ENCODE measurements at regions not wholly inside any gene's neighbourhood (a gene's known extent, or its start where the extent isn't known, plus 50 kb on each side); places are given as distances from the start of the nearest gene placed in this dataset.

- TF ChIP-seq, protein P1, sequence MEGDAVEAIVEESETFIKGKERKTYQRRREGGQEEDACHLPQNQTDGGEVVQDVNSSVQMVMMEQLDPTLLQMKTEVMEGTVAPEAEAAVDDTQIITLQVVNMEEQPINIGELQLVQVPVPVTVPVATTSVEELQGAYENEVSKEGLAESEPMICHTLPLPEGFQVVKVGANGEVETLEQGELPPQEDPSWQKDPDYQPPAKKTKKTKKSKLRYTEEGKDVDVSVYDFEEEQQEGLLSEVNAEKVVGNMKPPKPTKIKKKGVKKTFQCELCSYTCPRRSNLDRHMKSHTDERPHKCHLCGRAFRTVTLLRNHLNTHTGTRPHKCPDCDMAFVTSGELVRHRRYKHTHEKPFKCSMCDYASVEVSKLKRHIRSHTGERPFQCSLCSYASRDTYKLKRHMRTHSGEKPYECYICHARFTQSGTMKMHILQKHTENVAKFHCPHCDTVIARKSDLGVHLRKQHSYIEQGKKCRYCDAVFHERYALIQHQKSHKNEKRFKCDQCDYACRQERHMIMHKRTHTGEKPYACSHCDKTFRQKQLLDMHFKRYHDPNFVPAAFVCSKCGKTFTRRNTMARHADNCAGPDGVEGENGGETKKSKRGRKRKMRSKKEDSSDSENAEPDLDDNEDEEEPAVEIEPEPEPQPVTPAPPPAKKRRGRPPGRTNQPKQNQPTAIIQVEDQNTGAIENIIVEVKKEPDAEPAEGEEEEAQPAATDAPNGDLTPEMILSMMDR (IDR thresholded peaks at IDR 0.05) = no peak
- H3K9ac ChIP-seq = no peak overlapping the region
Measured at GRCh38 chr13:90768116-90768515, 579.4 kb upstream of the MIR17HG start.

DNA sequence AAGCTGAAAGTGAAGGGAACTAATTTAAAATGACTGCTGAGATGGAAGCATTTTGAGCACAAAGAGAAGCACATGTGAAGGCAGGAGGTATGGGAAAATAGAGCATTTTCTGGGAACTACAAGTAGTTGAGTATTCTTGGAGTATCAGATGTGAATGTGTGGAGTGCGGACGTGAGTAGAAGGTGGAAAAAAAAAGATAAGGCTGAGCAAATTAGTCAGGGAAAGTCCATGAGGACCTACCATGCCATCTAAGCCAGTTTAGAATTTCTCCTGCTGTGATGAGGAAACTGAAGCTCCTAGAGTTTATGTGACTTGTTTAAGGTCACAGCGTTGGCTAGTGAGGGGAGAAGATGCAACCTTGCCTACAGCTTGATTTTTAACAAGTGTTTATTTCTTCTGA, 578.1 kb upstream of the MIR17HG start:
- H3K4me2 ChIP-seq (ENCODE audit: low read length) = no peak overlapping the region
- no peak overlapping the region for H3K4me3 ChIP-seq (ENCODE audit: low read depth, low read length)
- no peaks in the 10 kb centered on the region for H3K79me2 ChIP-seq
- TF ChIP-seq, protein P1 (IDR thresholded peaks at IDR 0.05) = no peak
- H3K4me1 ChIP-seq = no peaks in the 10 kb centered on the region
- H3K9ac ChIP-seq = no peak overlapping the region
- no peaks in the 10 kb centered on the region for H3K36me3 ChIP-seq (ENCODE audit: control insufficient read depth, insufficient read depth, low read length)
- no peak overlapping the region for H2AFZ ChIP-seq
- no peaks in the 10 kb centered on the region for H3K27me3 ChIP-seq (ENCODE audit: control insufficient read depth, insufficient read depth, low read length)
- H3K9me3 ChIP-seq (ENCODE audit: control insufficient read depth, low read length) = no peaks in the 10 kb centered on the region
- no peak overlapping the region for H3K27ac ChIP-seq

More at GRCh38 chr13:90768116-90768515, 579.4 kb upstream of the MIR17HG start:
- Histone ChIP-seq H3K9me3 (ENCODE audit: control insufficient read depth, low read length) (no peaks in the 10 kb centered on the region), H3K4me1 (no peaks in the 10 kb centered on the region), H3K27ac (no peak overlapping the region), H3K4me3 (ENCODE audit: low read depth, low read length) (no peak overlapping the region), H3K27me3 (ENCODE audit: control insufficient read depth, insufficient read depth, low read length) (no peaks in the 10 kb centered on the region), H3K79me2 (no peaks in the 10 kb centered on the region), H3K36me3 (ENCODE audit: control insufficient read depth, insufficient read depth, low read length) (no peaks in the 10 kb centered on the region), H2AFZ (no peak overlapping the region), H3K4me2 (ENCODE audit: low read length) (no peak overlapping the region)

DNA sequence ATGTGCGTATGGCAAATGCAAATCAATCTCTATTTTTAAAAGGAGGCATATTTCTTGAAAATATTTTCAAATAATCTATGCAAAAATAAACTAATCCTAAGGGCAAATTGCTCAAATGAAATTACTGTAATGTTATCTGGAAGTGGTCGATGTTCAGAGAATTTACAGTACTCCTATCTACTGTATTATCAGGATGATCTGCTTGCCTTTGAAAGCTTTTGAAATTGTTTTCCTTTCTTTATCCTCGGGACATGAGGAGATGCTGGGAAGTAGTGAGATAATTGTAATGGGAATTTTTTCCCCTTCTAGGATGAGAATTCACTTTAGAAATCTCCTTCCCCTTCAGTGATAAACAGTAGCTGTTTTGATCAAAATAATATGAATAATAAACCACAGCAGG, 577.2 kb upstream of the MIR17HG start:
- Histone ChIP-seq H3K4me1 (no peaks in the 10 kb centered on the region), H3K4me2 (ENCODE audit: low read length) (no peak overlapping the region), H3K9ac (no peak overlapping the region), H3K27me3 (ENCODE audit: control insufficient read depth, insufficient read depth, low read length) (no peaks in the 10 kb centered on the region), H3K36me3 (ENCODE audit: control insufficient read depth, insufficient read depth, low read length) (no peaks in the 10 kb centered on the region), H3K27ac (no peak overlapping the region), H3K9me3 (ENCODE audit: control insufficient read depth, low read length) (no peaks in the 10 kb centered on the region), H3K4me3 (ENCODE audit: low read depth, low read length) (no peak overlapping the region), H3K79me2 (no peaks in the 10 kb centered on the region), H2AFZ (no peak overlapping the region)
- TF ChIP-seq, protein P1 (IDR thresholded peaks at IDR 0.05) = no peak

GRCh38 chr13:90773681-90774080, 573.8 kb upstream of the MIR17HG start:
- H3K4me1 ChIP-seq = no peaks in the 10 kb centered on the region
- no peak overlapping the region for H3K9ac ChIP-seq
- H3K79me2 ChIP-seq = no peaks in the 10 kb centered on the region
- TF ChIP-seq, protein P1 (IDR thresholded peaks at IDR 0.05) = no peak
- no peaks in the 10 kb centered on the region for H3K9me3 ChIP-seq (ENCODE audit: control insufficient read depth, low read length)
- H3K27ac ChIP-seq = no peak overlapping the region
- H3K27me3 ChIP-seq (ENCODE audit: control insufficient read depth, insufficient read depth, low read length) = no peaks in the 10 kb centered on the region
- H3K36me3 ChIP-seq (ENCODE audit: control insufficient read depth, insufficient read depth, low read length) = no peaks in the 10 kb centered on the region
- no peak overlapping the region for H3K4me2 ChIP-seq (ENCODE audit: low read length)
- H3K4me3 ChIP-seq (ENCODE audit: low read depth, low read length) = no peak overlapping the region
- no peak overlapping the region for H2AFZ ChIP-seq

DNA sequence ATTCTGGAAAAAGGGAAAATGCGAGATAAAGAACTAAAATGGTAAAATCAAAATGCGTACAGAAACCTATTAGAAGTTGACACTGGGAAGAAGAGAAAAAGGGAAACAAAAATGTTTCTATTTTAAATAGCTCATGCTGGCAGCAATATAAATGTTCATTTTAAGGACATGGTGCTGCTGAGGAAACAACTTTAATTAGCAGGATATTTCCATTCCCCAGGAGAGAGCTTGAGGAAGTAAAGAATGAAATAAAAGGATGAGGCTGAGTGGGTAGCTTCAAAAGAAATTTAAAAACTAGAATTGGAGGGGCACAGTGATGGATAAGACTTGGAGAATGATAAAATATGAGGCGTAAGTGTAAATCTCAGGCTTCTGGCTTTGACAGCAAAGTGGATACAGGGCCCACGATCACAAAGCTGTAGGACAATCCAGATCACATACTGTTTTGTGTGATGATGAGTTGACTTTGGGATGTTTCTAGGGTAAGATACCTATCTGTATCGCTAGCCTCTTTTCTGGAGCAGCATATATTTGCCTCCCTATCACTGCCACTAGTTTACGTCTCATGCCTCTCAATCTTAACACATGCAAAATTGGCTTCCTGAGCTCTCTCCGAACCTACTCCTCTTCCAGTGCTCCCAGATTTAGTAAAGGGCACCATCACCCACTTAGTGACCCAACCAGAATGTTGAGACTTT, 571.3 kb upstream of the MIR17HG start:
- no peaks in the 10 kb centered on the region for H3K4me1 ChIP-seq
- no peak overlapping the region for H3K4me2 ChIP-seq (ENCODE audit: low read length)
- H3K27ac ChIP-seq = no peak overlapping the region
- H3K27me3 ChIP-seq (ENCODE audit: control insufficient read depth, insufficient read depth, low read length) = no peaks in the 10 kb centered on the region
- no peak overlapping the region for H2AFZ ChIP-seq
- no peak overlapping the region for H3K4me3 ChIP-seq (ENCODE audit: low read depth, low read length)
- H3K36me3 ChIP-seq (ENCODE audit: control insufficient read depth, insufficient read depth, low read length) = no peaks in the 10 kb centered on the region
- TF ChIP-seq, protein P1 (IDR thresholded peaks at IDR 0.05) = no peak
- no peaks in the 10 kb centered on the region for H3K79me2 ChIP-seq
- H3K9ac ChIP-seq = no peak overlapping the region
- no peaks in the 10 kb centered on the region for H3K9me3 ChIP-seq (ENCODE audit: control insufficient read depth, low read length)

Data from parathyroid adenoma (tissue), 2 donors.